ES-I3 (cell line): ENCODE measurements at regions not wholly inside any gene's neighbourhood (a gene's known extent, or its start where the extent isn't known, plus 50 kb on each side); places are given as distances from the start of the nearest gene placed in this dataset.

Experiments
- H3K36me3 ChIP-seq: 2 replicates; pipeline ENCODE4 v1.6.1; 2013; ENCODE audit warnings: mild to moderate bottlenecking, low read length, control low read depth, moderate library complexity; ENCODE audit not compliant: insufficient read depth
- H3K4me1 ChIP-seq: 2 replicates; pipeline ENCODE4 v1.6.1; 2013; ENCODE audit warnings: mild to moderate bottlenecking, control low read depth, low read length; ENCODE audit not compliant: insufficient read depth
- H3K9ac ChIP-seq: 2 replicates; pipeline ENCODE4 v1.6.1; 2013; ENCODE audit warnings: low read depth, mild to moderate bottlenecking, low read length, moderate library complexity
- H3K9me3 ChIP-seq: 2 replicates; pipeline ENCODE4 v1.6.1; 2013; ENCODE audit warnings: mild to moderate bottlenecking, low read length, moderate library complexity; ENCODE audit not compliant: control insufficient read depth, insufficient read depth

DNA sequence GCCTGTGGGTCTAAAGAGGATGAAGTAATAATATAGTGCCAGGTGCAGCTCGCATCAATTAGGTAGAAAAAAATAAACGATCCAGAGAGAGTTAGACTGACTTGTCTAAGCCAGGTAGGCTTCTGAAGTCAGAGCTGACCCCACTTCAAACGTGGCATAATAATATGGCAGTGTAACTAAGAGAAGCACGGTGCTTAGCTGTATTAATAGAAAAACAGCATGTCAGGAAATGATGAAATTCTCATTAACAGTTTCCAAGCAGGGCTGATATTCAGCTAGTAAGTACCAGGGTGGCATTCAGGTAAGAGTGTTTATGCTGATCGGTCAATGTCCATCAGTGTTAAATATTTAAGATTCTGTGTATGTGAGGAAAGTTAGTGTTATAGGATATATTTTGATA lies 145.8 kb upstream of the SAMSN1 start:
- H3K4me1 ChIP-seq = no peaks in the 10 kb centered on the region
- no peaks in the 10 kb centered on the region for H3K36me3 ChIP-seq
- no peak overlapping the region for H3K9ac ChIP-seq

DNA sequence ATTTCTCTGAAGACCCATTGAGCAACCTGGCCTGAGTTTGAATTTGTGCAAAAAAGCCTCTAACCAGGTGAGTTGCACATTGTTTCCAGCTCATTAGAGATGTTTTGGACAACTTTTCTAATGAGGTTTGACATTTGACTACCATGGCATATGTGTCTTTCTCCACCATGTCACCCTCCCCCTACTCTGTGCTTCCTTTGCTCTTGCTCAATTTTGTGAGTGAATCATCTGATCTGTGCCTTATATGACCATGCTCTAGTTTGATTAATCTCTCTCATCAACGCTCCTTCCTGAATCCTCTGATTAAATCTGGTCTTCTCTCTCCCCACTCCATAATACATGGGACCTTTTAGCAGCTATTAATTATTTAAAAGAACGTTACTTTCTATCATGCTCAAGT lies 144.8 kb upstream of the SAMSN1 start:
- no peaks in the 10 kb centered on the region for H3K36me3 ChIP-seq
- H3K4me1 ChIP-seq = no peaks in the 10 kb centered on the region
- H3K9me3 ChIP-seq = no peaks in the 10 kb centered on the region
- no peak overlapping the region for H3K9ac ChIP-seq

More for the DNA sequence above, 145.8 kb upstream of the SAMSN1 start:
- no peaks in the 10 kb centered on the region for H3K9me3 ChIP-seq

DNA sequence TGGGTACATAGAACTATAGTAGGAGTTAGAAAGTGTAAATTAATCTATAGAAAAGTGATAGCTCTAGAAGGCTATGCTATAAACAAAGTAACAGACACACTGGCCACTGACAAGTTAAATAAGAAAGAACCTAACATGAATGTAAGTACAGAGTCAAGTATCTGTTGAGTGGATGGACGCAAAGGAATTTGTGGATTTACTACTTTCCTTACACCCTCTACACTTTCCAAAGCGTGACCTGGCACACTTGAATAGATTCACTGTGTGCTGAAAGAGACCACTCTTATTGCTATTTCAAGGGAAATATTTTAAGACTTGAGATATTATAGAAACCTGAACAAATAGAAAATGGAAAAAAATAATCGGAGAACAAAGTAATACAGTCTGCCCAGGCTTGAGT lies 142.8 kb upstream of the SAMSN1 start:
- Histone ChIP-seq H3K36me3 (no peaks in the 10 kb centered on the region), H3K9me3 (no peaks in the 10 kb centered on the region), H3K9ac (no peak overlapping the region), H3K4me1 (no peaks in the 10 kb centered on the region)

DNA sequence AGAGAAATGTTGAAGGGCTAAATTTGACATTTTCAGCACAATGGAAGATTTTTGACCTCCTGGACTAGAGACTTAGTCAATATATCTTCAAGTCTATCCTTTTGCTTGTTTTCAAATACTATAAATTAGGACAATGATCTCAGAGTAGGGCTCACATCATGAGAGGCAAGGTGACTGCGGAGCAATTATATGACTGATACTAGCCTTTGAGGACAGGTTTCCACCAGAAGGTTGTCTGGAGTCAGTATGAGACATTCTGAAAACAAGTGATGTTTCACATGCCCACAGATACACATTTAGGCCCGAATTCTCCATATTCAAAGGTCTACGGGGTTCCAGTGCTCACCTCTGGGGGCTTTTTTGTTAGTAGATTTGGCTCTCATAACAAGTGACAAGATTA lies 142.3 kb upstream of the SAMSN1 start:
- H3K9ac ChIP-seq = no peak overlapping the region
- no peaks in the 10 kb centered on the region for H3K9me3 ChIP-seq
- H3K4me1 ChIP-seq = no peaks in the 10 kb centered on the region
- no peaks in the 10 kb centered on the region for H3K36me3 ChIP-seq

DNA sequence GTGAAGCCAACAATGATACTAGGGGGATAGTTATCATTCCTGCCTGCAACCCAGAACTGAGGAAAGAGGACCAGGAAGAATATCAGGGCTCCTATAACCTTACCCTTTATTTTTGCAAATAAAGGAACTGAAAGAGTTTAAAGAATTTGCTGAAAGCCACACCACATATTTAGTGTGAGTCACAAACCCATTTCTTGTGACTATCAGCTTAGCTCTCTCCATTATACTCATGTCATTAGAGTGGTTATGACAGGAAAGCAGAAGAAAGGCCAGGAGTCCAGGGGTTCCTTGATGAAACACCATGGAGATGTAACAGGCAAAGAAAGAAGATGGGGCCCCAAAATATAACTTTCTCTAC lies 141.1 kb upstream of the SAMSN1 start:
- Histone ChIP-seq H3K4me1 (no peaks in the 10 kb centered on the region), H3K36me3 (no peaks in the 10 kb centered on the region), H3K9ac (no peak overlapping the region), H3K9me3 (no peaks in the 10 kb centered on the region)

DNA sequence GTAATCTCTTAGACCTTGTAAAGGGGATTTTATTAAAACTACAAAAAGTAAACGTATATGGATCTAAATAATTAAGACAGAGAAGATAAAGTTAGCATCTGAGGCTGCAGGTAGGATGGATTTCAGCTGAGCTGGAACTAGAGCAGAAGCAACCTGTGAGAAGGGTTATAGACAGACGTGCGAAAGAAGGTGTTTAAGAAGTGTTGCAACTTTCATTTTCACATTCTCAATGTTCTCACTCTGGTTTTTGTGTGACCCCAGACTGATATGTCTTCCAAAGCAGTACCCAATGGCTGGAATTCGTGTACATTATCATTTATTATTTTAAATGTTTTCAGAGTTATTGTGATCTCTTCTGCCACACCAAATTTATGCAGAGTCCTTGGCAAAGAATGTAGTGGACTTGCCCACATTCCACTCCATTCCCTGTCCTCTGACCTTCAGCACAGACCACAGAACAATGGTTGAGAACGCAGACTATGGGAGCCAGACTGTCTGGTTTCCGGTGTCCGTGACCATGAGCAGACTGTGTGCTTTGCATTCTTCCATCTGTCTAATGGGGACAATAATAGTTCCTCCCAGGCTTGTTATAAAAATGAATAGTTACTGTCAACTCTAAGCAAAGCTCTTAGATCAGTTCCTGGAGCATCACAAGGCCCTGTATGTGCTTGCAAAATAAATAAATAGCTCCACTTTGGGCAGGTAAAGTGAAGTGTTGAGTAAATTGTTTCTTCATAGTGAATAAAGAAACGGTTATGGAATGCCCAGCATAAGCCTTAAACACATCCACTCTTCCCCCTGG lies 140.6 kb upstream of the SAMSN1 start:
- Histone ChIP-seq H3K9me3 (no peaks in the 10 kb centered on the region), H3K36me3 (no peaks in the 10 kb centered on the region), H3K9ac (no peak overlapping the region), H3K4me1 (no peaks in the 10 kb centered on the region)

DNA sequence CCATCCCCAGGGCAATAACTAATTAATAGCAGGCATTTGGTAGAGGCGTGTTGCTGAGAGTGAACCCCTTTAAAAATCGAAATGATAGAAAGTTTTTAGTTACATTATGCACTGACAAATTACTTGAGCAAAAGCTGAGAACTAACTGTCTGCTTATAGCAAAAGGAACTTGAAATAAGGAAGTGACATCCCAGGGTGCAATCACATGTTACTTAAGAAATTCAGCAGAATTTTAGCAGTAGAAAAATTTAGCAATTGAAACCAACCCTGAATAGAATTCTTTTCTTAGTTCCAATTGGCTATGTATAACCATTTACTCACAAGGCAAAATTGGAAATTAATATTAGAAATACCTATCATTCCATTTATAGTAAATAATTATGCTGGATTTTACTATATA lies 139.5 kb upstream of the SAMSN1 start:
- no peaks in the 10 kb centered on the region for H3K36me3 ChIP-seq
- no peak overlapping the region for H3K9ac ChIP-seq
- H3K4me1 ChIP-seq = no peaks in the 10 kb centered on the region
- H3K9me3 ChIP-seq = no peaks in the 10 kb centered on the region

DNA sequence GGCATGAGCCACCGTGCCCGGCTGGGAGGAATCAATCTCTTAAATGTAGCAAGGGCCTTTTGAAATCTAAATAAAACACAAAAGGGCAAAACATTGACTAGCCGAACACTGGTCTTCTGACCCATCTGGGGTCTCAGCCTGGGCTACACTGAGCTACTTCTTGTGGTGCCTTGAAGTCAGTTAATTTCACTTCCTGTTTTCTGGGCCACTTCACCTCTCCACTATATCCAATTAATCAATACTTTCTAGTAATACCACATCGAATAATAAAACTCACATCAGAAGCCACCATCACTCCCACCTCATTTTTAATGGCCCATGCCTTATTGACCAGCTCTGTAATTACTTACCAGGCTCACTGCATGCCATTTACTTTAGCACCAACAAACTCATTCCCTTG lies 138.0 kb upstream of the SAMSN1 start:
- no peak overlapping the region for H3K9ac ChIP-seq
- no peaks in the 10 kb centered on the region for H3K4me1 ChIP-seq
- H3K9me3 ChIP-seq = no peaks in the 10 kb centered on the region
- H3K36me3 ChIP-seq = no peaks in the 10 kb centered on the region

DNA sequence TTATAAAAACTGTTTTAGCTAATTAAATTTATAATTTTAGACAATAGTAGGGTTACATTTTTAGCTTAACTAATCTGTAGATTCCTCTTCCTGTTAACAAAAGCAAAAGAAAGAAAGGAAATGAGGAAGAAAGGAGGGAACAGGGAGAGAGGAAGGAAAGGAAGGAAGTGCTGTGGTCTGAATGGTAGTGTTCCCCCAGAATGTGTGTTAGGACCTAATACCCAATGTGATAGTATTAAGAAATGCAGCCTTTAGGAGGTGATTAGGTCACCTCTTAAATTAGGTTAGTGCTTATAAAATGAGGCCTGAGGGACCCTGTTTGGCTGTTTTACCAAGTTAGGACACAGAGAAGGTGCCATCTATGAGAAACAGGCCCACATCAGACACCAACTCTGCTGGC lies 136.9 kb upstream of the SAMSN1 start:
- no peaks in the 10 kb centered on the region for H3K9me3 ChIP-seq
- H3K9ac ChIP-seq = no peak overlapping the region
- H3K36me3 ChIP-seq = no peaks in the 10 kb centered on the region
- H3K4me1 ChIP-seq = no peaks in the 10 kb centered on the region

DNA sequence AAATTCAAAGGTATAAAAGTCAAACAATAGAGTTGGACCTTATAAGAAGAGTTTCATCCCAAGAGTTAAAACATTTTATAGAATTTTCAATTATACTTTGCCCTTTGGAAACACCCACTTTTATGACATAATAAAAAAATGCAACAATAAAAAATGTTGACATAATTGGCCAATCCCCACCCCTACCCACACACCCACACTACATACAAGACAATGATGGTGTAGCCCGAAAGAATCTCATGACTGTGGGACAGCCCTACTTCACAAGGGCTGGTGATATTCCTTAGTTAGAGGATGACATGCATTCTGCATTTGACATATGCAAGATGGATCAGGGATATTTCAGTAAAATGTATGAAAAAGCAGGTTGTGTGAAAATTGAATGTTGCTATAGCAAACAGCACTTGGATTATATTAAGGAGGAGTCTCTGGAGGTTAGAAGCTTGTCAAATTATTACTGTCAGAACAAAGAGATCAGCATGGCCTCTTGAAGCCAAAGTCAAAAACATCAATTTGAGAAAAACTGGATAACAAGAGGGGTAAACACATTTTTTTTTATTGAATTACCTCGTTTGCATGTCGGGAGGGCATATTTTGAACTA lies 133.0 kb upstream of the SAMSN1 start:
- H3K36me3 ChIP-seq = no peaks in the 10 kb centered on the region
- no peak overlapping the region for H3K9ac ChIP-seq
- peaks cover 10% of the 10 kb centered on the region for H3K4me1 ChIP-seq
- H3K9me3 ChIP-seq = no peaks in the 10 kb centered on the region

DNA sequence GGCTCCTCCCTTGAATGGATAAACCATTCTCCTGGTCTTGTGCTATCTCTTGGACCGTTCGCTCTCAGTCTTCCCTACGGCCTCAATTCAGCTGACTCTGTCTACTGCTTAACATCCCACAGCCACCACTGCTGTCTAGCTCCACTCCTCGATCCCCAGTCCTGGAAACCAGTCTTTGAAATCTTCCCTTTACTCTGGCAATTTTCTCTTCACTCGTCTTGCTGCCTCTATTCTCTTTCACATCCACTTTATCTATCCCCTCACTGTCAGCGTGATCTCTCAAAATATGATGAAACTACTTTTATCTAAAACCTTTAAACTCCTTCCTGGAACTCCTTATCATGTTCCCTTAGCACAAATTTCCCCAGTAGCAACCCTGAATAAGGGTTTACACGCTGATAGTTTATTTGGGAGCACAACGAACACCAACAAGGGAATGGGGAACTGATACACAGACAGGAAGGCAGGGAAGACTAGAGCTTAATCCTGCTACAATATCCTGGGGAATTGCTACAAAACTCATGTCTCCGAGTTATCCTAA lies 131.6 kb upstream of the SAMSN1 start:
- Histone ChIP-seq H3K36me3 (no peaks in the 10 kb centered on the region), H3K9ac (no peak overlapping the region), H3K9me3 (no peaks in the 10 kb centered on the region), H3K4me1 (peaks cover 10% of the 10 kb centered on the region)

DNA sequence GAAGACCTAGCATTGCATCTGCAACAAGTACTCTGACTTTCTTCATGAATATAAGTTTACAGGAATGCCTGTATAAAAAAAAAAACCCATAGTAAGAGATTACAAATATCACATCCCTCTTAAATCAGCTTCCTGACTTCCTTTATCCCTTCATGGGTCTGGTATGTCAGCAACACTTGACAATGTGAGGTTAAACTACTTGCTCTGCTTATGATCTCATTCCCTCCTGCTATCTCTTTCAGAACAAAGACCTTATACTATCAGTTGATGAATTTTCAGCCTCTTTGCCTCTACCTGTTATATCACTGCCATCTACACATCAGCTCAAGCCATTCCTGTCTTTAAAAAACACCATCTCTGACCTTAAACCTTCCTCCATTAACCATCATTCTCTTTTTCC lies 130.9 kb upstream of the SAMSN1 start:
- H3K9ac ChIP-seq = no peak overlapping the region
- no peaks in the 10 kb centered on the region for H3K9me3 ChIP-seq
- no peaks in the 10 kb centered on the region for H3K36me3 ChIP-seq
- H3K4me1 ChIP-seq = peaks cover 10% of the 10 kb centered on the region

DNA sequence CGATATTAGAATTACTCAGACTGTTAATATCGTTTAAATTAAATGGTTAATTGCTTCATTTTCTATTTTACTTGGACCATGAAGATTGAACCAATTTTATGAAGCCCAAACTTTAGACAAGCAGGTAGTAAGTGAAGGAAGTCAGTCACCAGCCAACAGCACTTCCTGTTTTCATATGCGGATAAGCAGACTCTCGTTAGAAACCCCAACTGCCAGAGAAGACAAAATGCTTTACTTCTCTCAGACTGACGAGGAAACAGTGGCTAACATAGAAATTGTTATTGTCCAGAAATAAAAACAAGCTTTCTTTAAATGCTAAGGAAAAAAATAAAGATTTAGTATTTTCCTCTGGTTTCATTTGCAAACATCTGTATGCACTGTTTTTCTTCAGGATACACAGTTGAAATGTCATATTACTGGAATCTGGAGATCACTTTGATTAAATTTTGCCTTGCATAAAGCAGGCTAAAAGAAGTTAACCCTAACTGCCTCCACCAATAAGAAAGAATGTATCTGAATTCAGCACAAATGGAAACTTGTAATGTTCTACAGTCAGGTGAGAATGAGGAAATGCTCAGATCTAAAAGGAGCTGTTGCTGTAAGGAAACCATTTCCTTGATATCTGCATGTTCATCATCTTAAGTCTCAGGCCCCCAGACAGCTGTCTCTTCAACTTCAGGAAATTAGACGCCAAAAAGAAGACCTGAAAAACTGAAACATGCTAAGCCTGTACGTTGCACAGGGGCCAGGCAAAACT lies 129.8 kb upstream of the SAMSN1 start:
- no peaks in the 10 kb centered on the region for H3K9me3 ChIP-seq
- peaks cover 10% of the 10 kb centered on the region for H3K4me1 ChIP-seq
- no peak overlapping the region for H3K9ac ChIP-seq

DNA sequence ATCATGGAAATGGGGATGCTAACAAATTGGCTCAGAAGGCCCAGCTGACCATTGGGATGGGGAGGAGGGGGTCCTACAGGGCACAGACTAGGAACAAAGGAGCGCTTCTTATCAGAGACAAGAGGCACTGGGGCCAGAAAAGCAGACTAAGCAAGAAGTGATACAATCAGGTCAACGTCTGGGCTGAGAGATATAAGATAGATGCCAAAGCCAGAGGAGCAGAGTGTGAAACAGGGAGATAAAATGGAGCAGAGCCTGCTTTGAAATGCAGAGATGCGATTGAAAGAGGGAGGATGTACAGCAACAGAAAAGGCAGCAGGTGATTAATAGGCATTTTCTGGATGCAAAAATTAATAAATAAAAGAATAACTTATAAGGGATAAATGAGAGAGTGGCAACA lies 127.5 kb upstream of the SAMSN1 start:
- Histone ChIP-seq H3K36me3 (no peaks in the 10 kb centered on the region), H3K9ac (no peak overlapping the region), H3K4me1 (peaks cover 10% of the 10 kb centered on the region), H3K9me3 (no peaks in the 10 kb centered on the region)

More for the DNA sequence above, 129.8 kb upstream of the SAMSN1 start:
- H3K36me3 ChIP-seq = no peaks in the 10 kb centered on the region

DNA sequence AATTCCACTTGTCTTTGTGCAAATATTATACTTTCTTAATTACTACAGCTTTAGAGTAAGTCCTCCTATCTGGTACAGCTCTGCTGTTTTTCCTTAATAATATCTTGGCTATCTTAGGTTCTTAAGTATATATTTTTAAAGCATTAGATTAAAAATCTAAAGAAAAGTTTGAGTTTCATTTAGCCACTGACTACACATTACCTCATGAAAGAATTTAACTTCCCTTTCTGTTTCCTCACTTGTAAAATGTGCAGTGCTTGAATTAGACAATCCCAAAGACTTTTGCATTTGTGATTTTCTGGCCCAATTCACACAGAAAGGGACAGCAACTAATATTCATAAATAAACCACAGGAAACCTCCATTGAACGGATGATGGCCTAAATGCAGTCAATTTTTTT lies 126.4 kb upstream of the SAMSN1 start:
- Histone ChIP-seq H3K4me1 (peaks cover 10% of the 10 kb centered on the region), H3K36me3 (no peaks in the 10 kb centered on the region), H3K9me3 (no peaks in the 10 kb centered on the region), H3K9ac (no peak overlapping the region)
